DMS153 (cell line): ENCODE measurements at regions not wholly inside any gene's neighbourhood (a gene's known extent, or its start where the extent isn't known, plus 50 kb on each side); places are given as distances from the start of the nearest gene placed in this dataset.

Experiments used
- DNase-seq: peaks from one replicate; lab custom pipeline; 2025; lab: John Stamatoyannopoulos, UW

GRCh38 chr11:76276781-76277155, 70.5 kb upstream of the WNT11 start:
- no peak for DNase-seq

- no peak for DNase-seq
These were observed 69.9 kb upstream of the WNT11 start for GRCh38 chr11:76276046-76276780.

GRCh38 chr11:76275446-76275845, 69.1 kb upstream of the WNT11 start:
- no peak for DNase-seq

GRCh38 chr11:76271068-76271467, 64.8 kb upstream of the WNT11 start:
- no peak for DNase-seq

- DNase-seq, result no peak
These were observed 64.1 kb upstream of the WNT11 start for GRCh38 chr11:76270389-76270788.

GRCh38 chr11:76269661-76270261, 63.5 kb upstream of the WNT11 start:
- no peak for DNase-seq

- no peak for DNase-seq
These were observed 62.9 kb upstream of the WNT11 start for GRCh38 chr11:76269247-76269646.

- DNase-seq, result no peak
These were observed 62.2 kb upstream of the WNT11 start for GRCh38 chr11:76268498-76268897.

- no peak for DNase-seq
These were observed 61.3 kb upstream of the WNT11 start for GRCh38 chr11:76267556-76267955.

GRCh38 chr11:76266286-76267100, 60.2 kb upstream of the WNT11 start:
- DNase-seq, result no peak

GRCh38 chr11:76265771-76266241, 59.5 kb upstream of the WNT11 start:
- no peak for DNase-seq

DNA sequence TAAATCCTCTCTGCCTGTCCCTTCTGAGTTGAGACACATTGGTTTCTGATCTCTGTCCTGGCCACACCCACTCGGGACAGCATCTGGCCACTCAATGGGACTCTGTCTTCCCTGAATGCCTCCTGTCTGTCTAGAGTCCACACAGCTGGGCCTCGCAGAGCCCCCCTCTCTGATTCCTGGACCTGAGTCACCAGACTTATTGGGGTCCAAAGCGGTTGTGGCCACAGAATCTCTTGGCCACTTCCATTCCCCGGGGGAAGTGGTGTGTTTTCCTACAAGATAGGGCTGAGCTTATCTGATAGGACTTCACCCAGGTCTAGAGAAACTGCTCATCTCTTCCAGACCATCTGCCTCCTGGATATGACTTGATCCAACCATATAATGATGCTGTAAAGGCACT, 57.4 kb upstream of the WNT11 start:
- DNase-seq, result no peak

DNA sequence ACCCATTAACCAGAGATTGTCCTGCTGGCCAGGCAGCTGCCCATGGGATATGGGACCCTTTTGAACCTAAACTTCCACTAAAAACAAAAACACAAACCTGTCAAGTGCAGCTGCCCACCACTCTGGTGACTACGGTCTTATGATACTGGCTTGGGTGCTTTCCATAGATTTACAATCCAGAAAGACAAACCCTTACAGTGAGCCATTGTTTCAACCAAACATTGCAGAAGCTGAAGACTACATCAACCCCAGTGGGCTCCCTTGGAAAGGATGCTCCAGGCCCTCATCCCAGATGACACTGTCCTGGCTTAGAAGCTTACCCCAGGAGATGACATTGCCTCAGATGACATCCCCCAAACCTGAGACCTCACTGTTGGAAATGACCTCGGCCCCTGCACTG, 56.9 kb upstream of the WNT11 start:
- no peak for DNase-seq

DNA sequence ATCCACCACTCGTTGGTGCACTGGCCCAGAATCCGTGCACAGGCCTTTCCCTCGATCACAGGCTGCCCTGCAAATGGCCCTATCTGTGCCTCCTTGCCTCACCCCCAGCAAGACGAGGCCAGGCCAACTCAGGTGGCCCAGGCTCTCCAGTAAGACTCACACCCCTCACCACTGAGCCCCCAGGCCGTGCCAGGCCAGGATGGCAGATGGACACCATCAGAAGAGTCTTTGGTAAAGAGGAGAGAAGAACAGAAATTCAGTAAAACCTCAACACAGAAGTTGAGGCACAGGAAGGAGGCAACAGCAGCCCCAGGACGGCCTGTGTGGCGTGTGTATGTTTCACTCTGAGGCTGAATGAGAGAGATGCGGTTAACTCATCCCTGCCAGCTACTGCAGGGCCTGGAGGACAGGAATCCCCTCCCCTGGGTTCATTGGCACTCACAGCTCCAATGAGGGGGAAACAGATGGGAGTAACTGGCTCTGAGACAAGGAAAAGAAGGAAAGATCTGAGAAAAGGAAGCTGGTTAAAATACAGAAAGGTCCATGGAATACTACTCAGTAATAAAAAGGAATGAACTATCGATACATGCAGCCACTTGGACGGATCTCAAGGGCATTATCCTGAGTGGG, 54.1 kb upstream of the WNT11 start:
- no peak for DNase-seq

GRCh38 chr11:76259299-76259908, 53.1 kb upstream of the WNT11 start:
- no peak for DNase-seq

DNA sequence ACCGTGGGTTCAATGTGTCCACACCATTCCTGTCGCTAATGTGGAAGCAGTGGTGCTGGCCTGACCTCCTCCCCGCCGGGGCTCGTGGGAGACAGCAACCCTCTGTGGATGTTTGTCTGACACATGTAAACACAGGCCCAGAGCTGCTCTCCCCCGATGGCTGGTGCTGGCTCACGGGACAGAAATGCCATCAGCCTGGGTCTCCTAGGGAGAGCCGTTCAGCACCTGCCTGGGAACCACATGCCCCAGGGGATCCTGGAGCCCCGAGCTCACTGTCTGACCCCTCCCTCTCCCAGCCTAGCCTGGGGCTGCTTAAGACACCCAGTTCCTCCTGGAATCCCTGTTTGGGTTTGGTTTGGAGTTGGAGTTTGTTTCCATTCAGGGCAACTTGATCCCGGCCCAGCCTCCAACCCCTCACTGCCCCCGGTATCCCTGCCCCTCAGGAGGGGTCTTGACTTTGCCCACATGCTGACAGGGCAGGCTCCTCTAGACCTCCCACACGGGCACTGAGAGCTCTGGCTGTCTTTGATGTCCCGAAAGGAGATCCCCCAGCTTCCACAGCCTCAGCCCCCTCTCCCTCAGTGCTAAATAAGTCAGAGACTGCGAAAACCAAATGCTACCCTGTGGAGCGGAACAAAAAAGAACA, 50.9 kb upstream of the WNT11 start:
- no peak for DNase-seq

DNA sequence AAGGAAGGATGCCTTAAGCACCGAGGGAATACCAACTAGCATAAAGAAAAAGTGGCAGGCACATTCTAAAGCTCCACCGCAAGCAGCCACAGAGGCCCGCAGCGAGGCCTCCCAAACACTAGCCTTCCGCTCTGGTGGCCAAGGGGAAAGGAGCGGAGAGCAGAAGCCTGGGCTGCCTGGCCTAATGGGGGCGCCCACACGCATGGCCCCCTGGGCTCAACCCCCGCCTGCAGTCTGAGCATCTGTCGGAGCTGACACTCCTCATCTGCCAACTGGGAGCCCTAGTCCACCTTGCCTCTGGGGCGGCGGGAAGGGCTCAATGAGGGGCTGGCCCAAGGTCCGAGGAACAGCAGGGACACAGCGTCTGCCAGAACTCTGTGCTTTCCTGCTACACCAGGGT, 50.1 kb upstream of the WNT11 start:
- no peak for DNase-seq
